Sigmoid colon (tissue), 4 donors: ENCODE measurements at regions not wholly inside any gene's neighbourhood (a gene's known extent, or its start where the extent isn't known, plus 50 kb on each side); places are given as distances from the start of the nearest gene placed in this dataset.

Source experiments
- EP300 ChIP-seq, 4 donors: sonication (generic); formaldehyde crosslinking; IDR thresholded peaks; one replicate each; pipeline ENCODE4 v1.6.1; 2017; ENCODE audit warnings: antibody characterized with exemption in 4 of 4
- POLR2A ChIP-seq, 2 donors: fragments of 450-650 bp; IDR thresholded peaks; one replicate each; pipeline ENCODE4 v1.6.1; 2016; ENCODE audit warnings: antibody characterized with exemption in 2 of 2, mild to moderate bottlenecking in 2 of 2, moderate library complexity in 2 of 2
- TF ChIP-seq, protein P1 (sequence below), 4 experiments: fragments of 450-650 bp in 3 of 4; fragments of 200-600 bp in 1 of 4; IDR thresholded peaks; one replicate each; pipeline ENCODE4 v1.5.1; 2016 to 2019; ENCODE audit warnings: antibody characterized with exemption in 4 of 4, mild to moderate bottlenecking in 3 of 4, moderate library complexity in 2 of 4

DNA sequence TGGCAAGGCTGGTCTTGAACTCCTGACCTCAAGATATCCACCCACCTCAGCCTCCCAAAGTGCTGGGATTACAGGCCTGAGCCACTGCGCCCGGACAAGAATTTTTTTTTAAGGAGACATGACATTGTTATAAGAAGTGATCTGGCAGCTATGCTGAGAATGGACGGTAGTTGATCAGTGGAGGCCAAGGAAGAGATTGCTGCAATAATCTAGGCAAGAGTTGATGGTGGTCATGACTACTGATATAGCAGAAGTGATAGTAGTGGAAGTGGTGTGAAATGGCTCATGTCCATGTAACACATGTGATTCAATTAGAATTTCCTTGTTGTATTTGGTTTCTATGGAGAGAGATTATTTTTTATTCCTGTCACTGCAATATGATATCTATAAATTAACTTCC, 125.3 kb upstream of the CCN2 start:
- TF ChIP-seq, protein P1, sequence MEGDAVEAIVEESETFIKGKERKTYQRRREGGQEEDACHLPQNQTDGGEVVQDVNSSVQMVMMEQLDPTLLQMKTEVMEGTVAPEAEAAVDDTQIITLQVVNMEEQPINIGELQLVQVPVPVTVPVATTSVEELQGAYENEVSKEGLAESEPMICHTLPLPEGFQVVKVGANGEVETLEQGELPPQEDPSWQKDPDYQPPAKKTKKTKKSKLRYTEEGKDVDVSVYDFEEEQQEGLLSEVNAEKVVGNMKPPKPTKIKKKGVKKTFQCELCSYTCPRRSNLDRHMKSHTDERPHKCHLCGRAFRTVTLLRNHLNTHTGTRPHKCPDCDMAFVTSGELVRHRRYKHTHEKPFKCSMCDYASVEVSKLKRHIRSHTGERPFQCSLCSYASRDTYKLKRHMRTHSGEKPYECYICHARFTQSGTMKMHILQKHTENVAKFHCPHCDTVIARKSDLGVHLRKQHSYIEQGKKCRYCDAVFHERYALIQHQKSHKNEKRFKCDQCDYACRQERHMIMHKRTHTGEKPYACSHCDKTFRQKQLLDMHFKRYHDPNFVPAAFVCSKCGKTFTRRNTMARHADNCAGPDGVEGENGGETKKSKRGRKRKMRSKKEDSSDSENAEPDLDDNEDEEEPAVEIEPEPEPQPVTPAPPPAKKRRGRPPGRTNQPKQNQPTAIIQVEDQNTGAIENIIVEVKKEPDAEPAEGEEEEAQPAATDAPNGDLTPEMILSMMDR (IDR thresholded peaks at IDR 0.05), result no peak
- TF ChIP-seq EP300 (IDR thresholded peaks at IDR 0.05) (no peak), POLR2A (IDR thresholded peaks at IDR 0.05) (no peak)
